SU-DHL-6 (cell line): ENCODE measurements at regions not wholly inside any gene's neighbourhood (a gene's known extent, or its start where the extent isn't known, plus 50 kb on each side); places are given as distances from the start of the nearest gene placed in this dataset.

Source experiments
- H2AFZ ChIP-seq: fragments of 200-600 bp; sonication (generic); 2 replicates; pipeline ENCODE4 v1.6.1; 2014; ENCODE audit warnings: low read depth, mild to moderate bottlenecking, moderate library complexity, mixed read lengths, antibody characterized with exemption, low read length; ENCODE audit not compliant: severe bottlenecking
- H3F3A ChIP-seq: fragments of 200-600 bp; shearing (Covaris generic); 2 replicates; pipeline ENCODE4 v1.6.0; 2016; ENCODE audit warnings: antibody characterized with exemption, mild to moderate bottlenecking; ENCODE audit not compliant: insufficient read depth
- H3K27ac ChIP-seq: fragments of 200-600 bp; sonication (generic); 2 replicates; pipeline ENCODE4 v1.5.1; 2016; ENCODE audit warnings: low read depth, mild to moderate bottlenecking, low read length, moderate library complexity, mixed read lengths
- H3K27me3 ChIP-seq: fragments of 200-600 bp; sonication (generic), shearing (Covaris generic); 2 replicates; pipeline ENCODE4 v1.6.0; 2014; ENCODE audit warnings: mild to moderate bottlenecking, low read length
- H3K36me3 ChIP-seq: fragments of 200-600 bp; sonication (generic); 2 replicates; pipeline ENCODE4 v1.6.1; 2014; ENCODE audit warnings: mild to moderate bottlenecking, low read length, mixed read lengths
- H3K4me2 ChIP-seq: fragments of 300-600, 200-600 bp; shearing (Covaris generic), sonication (generic); 2 replicates; pipeline ENCODE4 v1.6.0; 2014; ENCODE audit warnings: low read length, low read depth, mild to moderate bottlenecking; ENCODE audit not compliant: poor library complexity, severe bottlenecking
- H3K4me3 ChIP-seq: fragments of 200-600 bp; sonication (generic); 2 replicates; pipeline ENCODE4 v1.5.1; 2014; ENCODE audit warnings: antibody characterized with exemption, low read length, mild to moderate bottlenecking, mixed read lengths; ENCODE audit not compliant: insufficient read depth, poor library complexity, severe bottlenecking
- H3K79me2 ChIP-seq: fragments of 200-600 bp; sonication (generic); 2 replicates; pipeline ENCODE4 v1.6.1; 2014; ENCODE audit warnings: mild to moderate bottlenecking, low read length, moderate library complexity; ENCODE audit not compliant: insufficient read depth
- H3K9ac ChIP-seq: fragments of 200-600 bp; sonication (generic); 2 replicates; pipeline ENCODE4 v1.7.0; 2014; ENCODE audit warnings: mild to moderate bottlenecking, low read length
- H3K9me2 ChIP-seq: fragments of 200-600 bp; sonication (generic); replicated peaks from 2 replicates; pipeline ENCODE4 v1.6.1; 2014; ENCODE audit warnings: low read length; ENCODE audit not compliant: insufficient read depth
- H3K9me3 ChIP-seq: fragments of 200-600 bp; sonication (generic); 2 replicates; pipeline ENCODE4 v1.6.1; 2014; ENCODE audit warnings: low read length, mixed read lengths; ENCODE audit not compliant: insufficient read depth
- H4K20me1 ChIP-seq: fragments of 200-600 bp; sonication (generic); 2 replicates; pipeline ENCODE4 v1.6.1; 2014; ENCODE audit warnings: low read depth, mild to moderate bottlenecking, antibody characterized with exemption, low read length, moderate library complexity, mixed read lengths
- CTCF ChIP-seq: fragments of 200-600 bp; sonication (generic); IDR thresholded peaks from one replicate; pipeline ENCODE4 v1.5.1; 2017; ENCODE audit warnings: antibody characterized with exemption, mild to moderate bottlenecking, low read length, moderate library complexity; ENCODE audit not compliant: insufficient read depth, poor library complexity, severe bottlenecking
- EZH2phosphoT487 ChIP-seq: fragments of 200-600 bp; sonication (generic), shearing (Covaris generic); conservative IDR thresholded peaks from 2 replicates; pipeline ENCODE4 v1.6.1; 2018; ENCODE audit warnings: mild to moderate bottlenecking, antibody characterized with exemption, low read length, moderate library complexity, mixed read lengths

- Histone ChIP-seq H3K9ac (no peak overlapping the region), H3K9me3 (no peaks in the 10 kb centered on the region), H3K27ac (no peak overlapping the region), H3K9me2 (no peaks in the 10 kb centered on the region), H3K27me3 (no peaks in the 10 kb centered on the region), H3K36me3 (no peaks in the 10 kb centered on the region), H3K4me2 (no peak overlapping the region), H4K20me1 (no peaks in the 10 kb centered on the region), H3K4me3 (no peak overlapping the region), H2AFZ (no peak overlapping the region), H3F3A (no peaks in the 10 kb centered on the region), H3K79me2 (no peaks in the 10 kb centered on the region)
- TF ChIP-seq EZH2phosphoT487: no peak
- no peak for TF ChIP-seq CTCF
Measured at GRCh38 chr18:25455159-25455558, 103.2 kb upstream of the ZNF521 start.

GRCh38 chr18:25454730-25455129 lies 102.8 kb upstream of the ZNF521 start:
- H3K27ac ChIP-seq: no peak overlapping the region
- H3F3A ChIP-seq: no peaks in the 10 kb centered on the region
- H2AFZ ChIP-seq: no peak overlapping the region
- H3K9ac ChIP-seq: no peak overlapping the region
- no peaks in the 10 kb centered on the region for H3K9me2 ChIP-seq
- no peak overlapping the region for H3K4me3 ChIP-seq
- H3K79me2 ChIP-seq: no peaks in the 10 kb centered on the region
- no peaks in the 10 kb centered on the region for H4K20me1 ChIP-seq
- H3K4me2 ChIP-seq: no peak overlapping the region
- no peaks in the 10 kb centered on the region for H3K9me3 ChIP-seq
- TF ChIP-seq CTCF: no peak
- TF ChIP-seq EZH2phosphoT487: no peak
- no peaks in the 10 kb centered on the region for H3K27me3 ChIP-seq
- H3K36me3 ChIP-seq: no peaks in the 10 kb centered on the region

- Histone ChIP-seq H3K4me2 (no peak overlapping the region), H3K9ac (no peak overlapping the region), H3K27me3 (no peaks in the 10 kb centered on the region), H3K36me3 (no peaks in the 10 kb centered on the region), H3K4me3 (no peak overlapping the region), H2AFZ (no peak overlapping the region), H3K79me2 (no peaks in the 10 kb centered on the region), H4K20me1 (no peaks in the 10 kb centered on the region), H3F3A (no peaks in the 10 kb centered on the region), H3K9me3 (no peaks in the 10 kb centered on the region), H3K9me2 (no peaks in the 10 kb centered on the region), H3K27ac (no peak overlapping the region)
- TF ChIP-seq CTCF (no peak), EZH2phosphoT487 (no peak)
Measured at GRCh38 chr18:25454270-25454659, 102.3 kb upstream of the ZNF521 start.
